IMR-90 (cell line): ENCODE measurements at regions not wholly inside any gene's neighbourhood (a gene's known extent, or its start where the extent isn't known, plus 50 kb on each side); places are given as distances from the start of the nearest gene placed in this dataset.

Source experiments
- ATAC-seq: fragments of 200-7000 bp; cut with Tn5 transposase; 2 replicates; pipeline ENCODE4 v1.9.1; 2020; ENCODE audit warnings: low read depth, mild to moderate bottlenecking, moderate library complexity
- BruUV-seq: library from RNA; stranded (reverse); fragments of 400-500 nt; replicated peaks from 2 replicates; lab custom pipeline; 2021; lab: Mats Ljungman, UMichigan
- CTCF ChIA-PET: fragments of 300-600 bp; formaldehyde crosslinking; extraction: SDS; loops from one replicate; lab custom pipeline; 2021; ENCODE audit warnings: antibody characterized with exemption; lab: Yijun Ruan, JAX
- POLR2A ChIA-PET: fragments of 300-600 bp; sonication (Branson Sonifier 250); formaldehyde crosslinking; loops from one replicate; lab custom pipeline; 2022; ENCODE audit warnings: antibody characterized with exemption; ENCODE audit not compliant: unreplicated experiment; lab: Charles Lee
- DNase-seq: peaks from one replicate; pipeline ENCODE4 v3.0.0; 2013
- H2AFZ ChIP-seq: replicated peaks from 2 replicates; pipeline ENCODE3; 2013; ENCODE audit warnings: low read length, mild to moderate bottlenecking; ENCODE audit not compliant: poor library complexity
- H2AK5ac ChIP-seq: 2 replicates; pipeline ENCODE4 v1.6.1; 2013; ENCODE audit warnings: low read depth, low read length, inconsistent platforms
- H2AK9ac ChIP-seq: replicated peaks from 2 replicates; pipeline ENCODE3; 2013; ENCODE audit warnings: mild to moderate bottlenecking, low read depth, low read length, moderate library complexity; ENCODE audit not compliant: poor library complexity
- H2BK120ac ChIP-seq: 2 replicates; pipeline ENCODE4 v1.6.1; 2013; ENCODE audit warnings: low read depth, low read length, inconsistent platforms
- H2BK15ac ChIP-seq: 3 replicates; pipeline ENCODE4 v1.6.1; 2013; ENCODE audit warnings: low read depth, low read length, inconsistent platforms
- H2BK20ac ChIP-seq: 2 replicates; pipeline ENCODE4 v1.6.1; 2013; ENCODE audit warnings: low read depth, mild to moderate bottlenecking, inconsistent platforms, low read length, moderate library complexity
- H2BK5ac ChIP-seq: 2 replicates; pipeline ENCODE4 v1.6.1; 2013; ENCODE audit warnings: mild to moderate bottlenecking, low read depth, low read length, inconsistent platforms; ENCODE audit not compliant: poor library complexity, severe bottlenecking
- H3K14ac ChIP-seq: replicated peaks from 2 replicates; pipeline ENCODE4 v1.6.1; 2013; ENCODE audit warnings: low read depth, low read length, inconsistent platforms
- H3K18ac ChIP-seq: 2 replicates; pipeline ENCODE4 v1.6.1; 2013; ENCODE audit warnings: low read depth, low read length, control low read depth
- H3K23ac ChIP-seq: 2 replicates; pipeline ENCODE4 v1.6.1; 2013; ENCODE audit warnings: low read depth, low read length, inconsistent platforms
- H3K27ac ChIP-seq: 2 replicates; pipeline ENCODE4 v1.5.1; 2013; ENCODE audit warnings: mild to moderate bottlenecking, control low read depth, low read length; ENCODE audit not compliant: insufficient read depth
- H3K27me3 ChIP-seq: 2 replicates; pipeline ENCODE4 v1.6.1; 2013; ENCODE audit warnings: low read length; ENCODE audit not compliant: control insufficient read depth, insufficient read depth
- H3K36me3 ChIP-seq: 2 replicates; pipeline ENCODE4 v1.6.1; 2013; ENCODE audit warnings: low read length, mixed read lengths; ENCODE audit not compliant: control insufficient read depth, insufficient read depth
- H3K4ac ChIP-seq: 2 replicates; pipeline ENCODE4 v1.6.1; 2013; ENCODE audit warnings: low read depth, low read length, inconsistent platforms
- H3K4me1 ChIP-seq: 2 replicates; pipeline ENCODE4 v1.6.1; 2013; ENCODE audit warnings: low read length, mixed read lengths; ENCODE audit not compliant: control insufficient read depth, insufficient read depth
- H3K4me2 ChIP-seq: 2 replicates; pipeline ENCODE4 v1.6.1; 2013; ENCODE audit warnings: low read depth, mild to moderate bottlenecking, control low read depth, low read length, moderate library complexity
- H3K4me3 ChIP-seq: 2 replicates; pipeline ENCODE4 v1.5.1; 2013; ENCODE audit warnings: low read depth, mild to moderate bottlenecking, control low read depth, low read length, moderate library complexity; ENCODE audit not compliant: insufficient read depth
- H3K56ac ChIP-seq: 2 replicates; pipeline ENCODE4 v1.6.1; 2013; ENCODE audit warnings: low read length, inconsistent platforms; ENCODE audit not compliant: insufficient read depth; ENCODE audit errors: extremely low read depth
- H3K79me1 ChIP-seq, 2 experiments: 2 replicates each; pipeline ENCODE4 v1.6.1; 2013; ENCODE audit warnings: low read length in 2 of 2, inconsistent platforms in 1 of 2, low read depth in 1 of 2
- H3K9ac ChIP-seq: 2 replicates; pipeline ENCODE4 v1.6.1; 2013; ENCODE audit warnings: low read depth, low read length, control low read depth
- H3K9me1 ChIP-seq: 2 replicates; pipeline ENCODE4 v1.6.1; 2013; ENCODE audit warnings: low read length, inconsistent platforms; ENCODE audit not compliant: insufficient read depth
- H3K9me3 ChIP-seq: 2 replicates; pipeline ENCODE4 v1.6.1; 2013; ENCODE audit warnings: low read length; ENCODE audit not compliant: control insufficient read depth, insufficient read depth
- H4K20me1 ChIP-seq: 2 replicates; pipeline ENCODE4 v1.6.1; 2013; ENCODE audit warnings: low read length, inconsistent platforms; ENCODE audit not compliant: insufficient read depth
- H4K5ac ChIP-seq: 2 replicates; pipeline ENCODE4 v1.6.1; 2013; ENCODE audit warnings: mild to moderate bottlenecking, low read depth, low read length, control low read depth
- H4K8ac ChIP-seq, 2 experiments: 2 replicates each; pipeline ENCODE4 v1.6.1; 2013; ENCODE audit warnings: low read depth in 2 of 2, low read length in 2 of 2, control low read depth in 1 of 2, inconsistent platforms in 1 of 2
- H4K91ac ChIP-seq: 2 replicates; pipeline ENCODE4 v1.6.1; 2013; ENCODE audit warnings: low read depth, low read length, inconsistent platforms; ENCODE audit not compliant: insufficient read depth
- NFE2L2 ChIP-seq: fragments of 150-350 bp; IDR thresholded peaks from 2 replicates; pipeline ENCODE4 v1.6.1; 2016; ENCODE audit warnings: low read depth, mild to moderate bottlenecking, low read length
- POLR2A ChIP-seq: IDR thresholded peaks from 2 replicates; pipeline ENCODE4 v1.6.1; 2012; ENCODE audit warnings: mild to moderate bottlenecking, low read depth, low read length
- RAD21 ChIP-seq: IDR thresholded peaks from 2 replicates; pipeline ENCODE4 v1.6.1; 2012; ENCODE audit warnings: low read length, improper control_type of control experiment
- WGBS, 2 experiments: methylation state at CpG; one replicate each; pipeline versions ENCODE4 v1.1.5 to v1.1.7; 2013; ENCODE audit warnings: missing lambda C conversion rate in 2 of 2; ENCODE audit not compliant: insufficient read length in 1 of 2; ENCODE audit errors: extremely low coverage in 2 of 2; 5-methylcytosine and 5-hydroxymethylcytosine counted together
- dilution Hi-C: fragments of 300-500 bp; cut with HindIII; formaldehyde crosslinking; loops from one replicate; pipeline ENCODE4 v1.14.3; 2018; ENCODE audit warnings: low sequenced_read_pairs; ENCODE audit not compliant: unreplicated experiment
- in situ Hi-C: fragments of 300-500 bp; cut with MboI; formaldehyde crosslinking; loops from 3 replicates; pipeline ENCODE4 v1.14.3; 2019; ENCODE audit warnings: low sequenced_read_pairs, inconsistent platforms, mixed read lengths
- intact Hi-C: fragments of 100-400 bp; cut with micrococcal nuclease; formaldehyde crosslinking; loops from 2 replicates; pipeline ENCODE4 v1.10.0; 2022

- no peak overlapping the region for H2BK5ac ChIP-seq
- no peak overlapping the region for H3K9ac ChIP-seq
- H3K27ac ChIP-seq, result no peak overlapping the region
- dilution Hi-C loops, result no loop called here
- no peaks in the 10 kb centered on the region for H3K4me1 ChIP-seq
- H3K9me3 ChIP-seq, result no peaks in the 10 kb centered on the region
- H2AK9ac ChIP-seq, result no peak overlapping the region
- H3K23ac ChIP-seq, result no peak overlapping the region
- in situ Hi-C loops, result no loop called here
- H3K79me1 ChIP-seq, result no peaks in the 10 kb centered on the region
- no peak for TF ChIP-seq RAD21
- TF ChIP-seq POLR2A, result no peak
- TF ChIP-seq NFE2L2, result no peak
- H4K5ac ChIP-seq, result no peak overlapping the region
- CTCF ChIA-PET, result no interaction called here
- H2AFZ ChIP-seq, result no peak overlapping the region
- POLR2A ChIA-PET, result no interaction called here
- no peak for ATAC-seq
- no peak overlapping the region for H3K4ac ChIP-seq
- no peaks in the 10 kb centered on the region for H4K20me1 ChIP-seq
- peaks cover 28% of the 10 kb centered on the region; the same call in 1 of the 2 replicates for H3K27me3 ChIP-seq
- H2BK20ac ChIP-seq, result no peak overlapping the region
- no peak overlapping the region for H3K14ac ChIP-seq
- no peak overlapping the region for H2BK15ac ChIP-seq
- no peaks in the 10 kb centered on the region for H3K36me3 ChIP-seq
- H2BK120ac ChIP-seq, result no peak overlapping the region
- no peak overlapping the region for H3K4me3 ChIP-seq
- WGBS, 2 experiments, result 80% methylated on average over 1 of the region's 3 CpGs; no CpG with 5 or more reads in 1 of the 2 experiments
- H3K18ac ChIP-seq, result no peak overlapping the region
- no peaks in the 10 kb centered on the region for H3K9me1 ChIP-seq
- intact Hi-C loops, result no loop called here
- H2AK5ac ChIP-seq, result no peak overlapping the region
- H3K4me2 ChIP-seq, result no peak overlapping the region
- BruUV-seq, result no TSS peak
- no peak overlapping the region for H4K8ac ChIP-seq
- DNase-seq, result no peak
- H4K91ac ChIP-seq, result no peak overlapping the region
- H3K56ac ChIP-seq, result no peak overlapping the region
These were observed 104.2 kb upstream of the MSX1 start for GRCh38 chr4:4755306-4755705.
